AG09309 (cell line): ENCODE measurements at regions not wholly inside any gene's neighbourhood (a gene's known extent, or its start where the extent isn't known, plus 50 kb on each side); places are given as distances from the start of the nearest gene placed in this dataset.

Experiments used
- DNase-seq: peaks from one replicate; pipeline ENCODE4 v3.0.0-alpha.2; 2010; ENCODE audit warnings: low read depth
- H3K4me3 ChIP-seq: 2 replicates; pipeline ENCODE4 v1.5.1; 2011; ENCODE audit warnings: mild to moderate bottlenecking, low read depth, low read length, moderate library complexity; ENCODE audit not compliant: control insufficient read depth
- CTCF ChIP-seq: IDR thresholded peaks from 2 replicates; pipeline ENCODE4 v1.5.1; 2011; ENCODE audit warnings: mild to moderate bottlenecking, low read depth, low read length, inconsistent platforms; ENCODE audit not compliant: insufficient read depth, control insufficient read depth; ENCODE audit errors: missing control alignments

- TF ChIP-seq CTCF, result no peak
- no peak overlapping the region for H3K4me3 ChIP-seq
- DNase-seq, result no peak
These were observed 88.0 kb upstream of the CTTNBP2NL start for GRCh38 chr1:112307930-112308591.

GRCh38 chr1:112308716-112309115 lies 87.3 kb upstream of the CTTNBP2NL start:
- H3K4me3 ChIP-seq, result no peak overlapping the region
- no peak for DNase-seq

GRCh38 chr1:112309499-112309898 lies 86.5 kb upstream of the CTTNBP2NL start:
- DNase-seq, result no peak
- no peak for TF ChIP-seq CTCF

More at GRCh38 chr1:112308716-112309115, 87.3 kb upstream of the CTTNBP2NL start:
- TF ChIP-seq CTCF, result no peak

GRCh38 chr1:112312315-112312714 lies 83.7 kb upstream of the CTTNBP2NL start:
- TF ChIP-seq CTCF, result no peak
- DNase-seq, result no peak
- H3K4me3 ChIP-seq, result no peak overlapping the region

More at GRCh38 chr1:112309499-112309898, 86.5 kb upstream of the CTTNBP2NL start:
- no peak overlapping the region for H3K4me3 ChIP-seq

- no peak for DNase-seq
- no peak for TF ChIP-seq CTCF
- no peak overlapping the region for H3K4me3 ChIP-seq
These were observed 83.1 kb upstream of the CTTNBP2NL start for GRCh38 chr1:112312879-112313278.

GRCh38 chr1:112316254-112316913 lies 79.6 kb upstream of the CTTNBP2NL start:
- DNase-seq, result no peak
- no peak for TF ChIP-seq CTCF
- no peak overlapping the region for H3K4me3 ChIP-seq
